IMR-90 (cell line): ENCODE measurements at regions not wholly inside any gene's neighbourhood (a gene's known extent, or its start where the extent isn't known, plus 50 kb on each side); places are given as distances from the start of the nearest gene placed in this dataset.

ENCODE experiments used
- ATAC-seq: fragments of 200-7000 bp; cut with Tn5 transposase; 2 replicates; pipeline ENCODE4 v1.9.1; 2020; ENCODE audit warnings: low read depth, mild to moderate bottlenecking, moderate library complexity
- BruUV-seq: library from RNA; stranded (reverse); fragments of 400-500 nt; replicated peaks from 2 replicates; lab custom pipeline; 2021; lab: Mats Ljungman, UMichigan
- CTCF ChIA-PET: fragments of 300-600 bp; formaldehyde crosslinking; extraction: SDS; loops from one replicate; lab custom pipeline; 2021; ENCODE audit warnings: antibody characterized with exemption; lab: Yijun Ruan, JAX
- POLR2A ChIA-PET: fragments of 300-600 bp; sonication (Branson Sonifier 250); formaldehyde crosslinking; loops from one replicate; lab custom pipeline; 2022; ENCODE audit warnings: antibody characterized with exemption; ENCODE audit not compliant: unreplicated experiment; lab: Charles Lee
- DNase-seq: peaks from one replicate; pipeline ENCODE4 v3.0.0; 2013
- H2AFZ ChIP-seq: replicated peaks from 2 replicates; pipeline ENCODE3; 2013; ENCODE audit warnings: low read length, mild to moderate bottlenecking; ENCODE audit not compliant: poor library complexity
- H2AK5ac ChIP-seq: 2 replicates; pipeline ENCODE4 v1.6.1; 2013; ENCODE audit warnings: low read depth, low read length, inconsistent platforms
- H2AK9ac ChIP-seq: replicated peaks from 2 replicates; pipeline ENCODE3; 2013; ENCODE audit warnings: mild to moderate bottlenecking, low read depth, low read length, moderate library complexity; ENCODE audit not compliant: poor library complexity
- H2BK120ac ChIP-seq: 2 replicates; pipeline ENCODE4 v1.6.1; 2013; ENCODE audit warnings: low read depth, low read length, inconsistent platforms
- H2BK15ac ChIP-seq: 3 replicates; pipeline ENCODE4 v1.6.1; 2013; ENCODE audit warnings: low read depth, low read length, inconsistent platforms
- H2BK20ac ChIP-seq: 2 replicates; pipeline ENCODE4 v1.6.1; 2013; ENCODE audit warnings: low read depth, mild to moderate bottlenecking, inconsistent platforms, low read length, moderate library complexity
- H2BK5ac ChIP-seq: 2 replicates; pipeline ENCODE4 v1.6.1; 2013; ENCODE audit warnings: mild to moderate bottlenecking, low read depth, low read length, inconsistent platforms; ENCODE audit not compliant: poor library complexity, severe bottlenecking
- H3K14ac ChIP-seq: replicated peaks from 2 replicates; pipeline ENCODE4 v1.6.1; 2013; ENCODE audit warnings: low read depth, low read length, inconsistent platforms
- H3K18ac ChIP-seq: 2 replicates; pipeline ENCODE4 v1.6.1; 2013; ENCODE audit warnings: low read depth, low read length, control low read depth
- H3K23ac ChIP-seq: 2 replicates; pipeline ENCODE4 v1.6.1; 2013; ENCODE audit warnings: low read depth, low read length, inconsistent platforms
- H3K27ac ChIP-seq: 2 replicates; pipeline ENCODE4 v1.5.1; 2013; ENCODE audit warnings: mild to moderate bottlenecking, control low read depth, low read length; ENCODE audit not compliant: insufficient read depth
- H3K27me3 ChIP-seq: 2 replicates; pipeline ENCODE4 v1.6.1; 2013; ENCODE audit warnings: low read length; ENCODE audit not compliant: control insufficient read depth, insufficient read depth
- H3K36me3 ChIP-seq: 2 replicates; pipeline ENCODE4 v1.6.1; 2013; ENCODE audit warnings: low read length, mixed read lengths; ENCODE audit not compliant: control insufficient read depth, insufficient read depth
- H3K4ac ChIP-seq: 2 replicates; pipeline ENCODE4 v1.6.1; 2013; ENCODE audit warnings: low read depth, low read length, inconsistent platforms
- H3K4me1 ChIP-seq: 2 replicates; pipeline ENCODE4 v1.6.1; 2013; ENCODE audit warnings: low read length, mixed read lengths; ENCODE audit not compliant: control insufficient read depth, insufficient read depth
- H3K4me2 ChIP-seq: 2 replicates; pipeline ENCODE4 v1.6.1; 2013; ENCODE audit warnings: low read depth, mild to moderate bottlenecking, control low read depth, low read length, moderate library complexity
- H3K4me3 ChIP-seq: 2 replicates; pipeline ENCODE4 v1.5.1; 2013; ENCODE audit warnings: low read depth, mild to moderate bottlenecking, control low read depth, low read length, moderate library complexity; ENCODE audit not compliant: insufficient read depth
- H3K56ac ChIP-seq: 2 replicates; pipeline ENCODE4 v1.6.1; 2013; ENCODE audit warnings: low read length, inconsistent platforms; ENCODE audit not compliant: insufficient read depth; ENCODE audit errors: extremely low read depth
- H3K79me1 ChIP-seq, 2 experiments: 2 replicates each; pipeline ENCODE4 v1.6.1; 2013; ENCODE audit warnings: low read length in 2 of 2, inconsistent platforms in 1 of 2, low read depth in 1 of 2
- H3K9ac ChIP-seq: 2 replicates; pipeline ENCODE4 v1.6.1; 2013; ENCODE audit warnings: low read depth, low read length, control low read depth
- H3K9me1 ChIP-seq: 2 replicates; pipeline ENCODE4 v1.6.1; 2013; ENCODE audit warnings: low read length, inconsistent platforms; ENCODE audit not compliant: insufficient read depth
- H3K9me3 ChIP-seq: 2 replicates; pipeline ENCODE4 v1.6.1; 2013; ENCODE audit warnings: low read length; ENCODE audit not compliant: control insufficient read depth, insufficient read depth
- H4K20me1 ChIP-seq: 2 replicates; pipeline ENCODE4 v1.6.1; 2013; ENCODE audit warnings: low read length, inconsistent platforms; ENCODE audit not compliant: insufficient read depth
- H4K5ac ChIP-seq: 2 replicates; pipeline ENCODE4 v1.6.1; 2013; ENCODE audit warnings: mild to moderate bottlenecking, low read depth, low read length, control low read depth
- H4K8ac ChIP-seq, 2 experiments: 2 replicates each; pipeline ENCODE4 v1.6.1; 2013; ENCODE audit warnings: low read depth in 2 of 2, low read length in 2 of 2, control low read depth in 1 of 2, inconsistent platforms in 1 of 2
- H4K91ac ChIP-seq: 2 replicates; pipeline ENCODE4 v1.6.1; 2013; ENCODE audit warnings: low read depth, low read length, inconsistent platforms; ENCODE audit not compliant: insufficient read depth
- RAD21 ChIP-seq: IDR thresholded peaks from 2 replicates; pipeline ENCODE4 v1.6.1; 2012; ENCODE audit warnings: low read length, improper control_type of control experiment
- WGBS, 2 experiments: methylation state at CpG; one replicate each; pipeline versions ENCODE4 v1.1.5 to v1.1.7; 2013; ENCODE audit warnings: missing lambda C conversion rate in 2 of 2; ENCODE audit not compliant: insufficient read length in 1 of 2; ENCODE audit errors: extremely low coverage in 2 of 2; 5-methylcytosine and 5-hydroxymethylcytosine counted together
- dilution Hi-C: fragments of 300-500 bp; cut with HindIII; formaldehyde crosslinking; loops from one replicate; pipeline ENCODE4 v1.14.3; 2018; ENCODE audit warnings: low sequenced_read_pairs; ENCODE audit not compliant: unreplicated experiment
- in situ Hi-C: fragments of 300-500 bp; cut with MboI; formaldehyde crosslinking; loops from 3 replicates; pipeline ENCODE4 v1.14.3; 2019; ENCODE audit warnings: low sequenced_read_pairs, inconsistent platforms, mixed read lengths
- intact Hi-C: fragments of 100-400 bp; cut with micrococcal nuclease; formaldehyde crosslinking; loops from 2 replicates; pipeline ENCODE4 v1.10.0; 2022
- TF ChIP-seq, protein P1 (sequence below): fragments of 150-350 bp; IDR thresholded peaks from 2 replicates; pipeline ENCODE4 v1.6.1; 2016; ENCODE audit warnings: low read depth, mild to moderate bottlenecking, low read length, moderate library complexity, borderline replicate concordance

- Histone ChIP-seq H2AK9ac (no peak overlapping the region), H2BK5ac (no peak overlapping the region), H4K20me1 (no peaks in the 10 kb centered on the region), H3K18ac (no peak overlapping the region), H2AFZ (no peak overlapping the region), H3K27ac (no peak overlapping the region), H4K8ac (no peak overlapping the region), H4K91ac (no peak overlapping the region), H3K23ac (no peak overlapping the region), H3K9ac (no peak overlapping the region), H3K56ac (no peak overlapping the region; the same call in 1 of the 2 replicates), H2BK120ac (no peak overlapping the region), H3K4me1 (no peaks in the 10 kb centered on the region), H2BK20ac (no peak overlapping the region), H3K4ac (no peak overlapping the region), H3K4me3 (no peak overlapping the region), H3K27me3 (no peaks in the 10 kb centered on the region), H3K9me1 (no peaks in the 10 kb centered on the region), H3K4me2 (no peak overlapping the region), H3K79me1 (no peaks in the 10 kb centered on the region), H2BK15ac (no peak overlapping the region), H2AK5ac (no peak overlapping the region), H3K9me3 (peaks cover 2% of the 10 kb centered on the region; the same call in 1 of the 2 replicates), H3K14ac (no peak overlapping the region), H3K36me3 (no peaks in the 10 kb centered on the region), H4K5ac (no peak overlapping the region)
- dilution Hi-C loops, result no loop called here
- no TSS peak for BruUV-seq
- in situ Hi-C loops, result no loop called here
- ATAC-seq (no peak), DNase-seq (no peak)
- WGBS, 2 experiments, result no CpG with 5 or more reads among the region's 1 CpG
- no peak for TF ChIP-seq RAD21
- TF ChIP-seq, protein P1, sequence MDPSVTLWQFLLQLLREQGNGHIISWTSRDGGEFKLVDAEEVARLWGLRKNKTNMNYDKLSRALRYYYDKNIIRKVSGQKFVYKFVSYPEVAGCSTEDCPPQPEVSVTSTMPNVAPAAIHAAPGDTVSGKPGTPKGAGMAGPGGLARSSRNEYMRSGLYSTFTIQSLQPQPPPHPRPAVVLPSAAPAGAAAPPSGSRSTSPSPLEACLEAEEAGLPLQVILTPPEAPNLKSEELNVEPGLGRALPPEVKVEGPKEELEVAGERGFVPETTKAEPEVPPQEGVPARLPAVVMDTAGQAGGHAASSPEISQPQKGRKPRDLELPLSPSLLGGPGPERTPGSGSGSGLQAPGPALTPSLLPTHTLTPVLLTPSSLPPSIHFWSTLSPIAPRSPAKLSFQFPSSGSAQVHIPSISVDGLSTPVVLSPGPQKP, result no peak
- CTCF ChIA-PET, result no interaction called here
- intact Hi-C loops, result no loop called here
- POLR2A ChIA-PET, result no interaction called here
Measured at GRCh38 chr6:134607411-134607810, 289.5 kb upstream of the SGK1 start.
